HEK293T (cell line): ENCODE measurements at regions not wholly inside any gene's neighbourhood (a gene's known extent, or its start where the extent isn't known, plus 50 kb on each side); places are given as distances from the start of the nearest gene placed in this dataset.

Experiments used
- CTCF ChIA-PET: fragments of 350-600 bp; formaldehyde crosslinking; extraction: SDS; loops from one replicate; lab custom pipeline; 2021; ENCODE audit warnings: antibody characterized with exemption, inconsistent platforms; lab: Yijun Ruan, JAX
- POLR2A ChIA-PET: fragments of 350-600 bp; formaldehyde crosslinking; extraction: SDS; loops from one replicate; lab custom pipeline; 2020; ENCODE audit warnings: antibody characterized with exemption, inconsistent platforms; lab: Yijun Ruan, JAX
- DNase-seq: peaks from one replicate; pipeline ENCODE4 v3.0.0; 2012; ENCODE audit warnings: mixed read lengths; ENCODE audit errors: extremely low spot score
- ARNT ChIP-seq: fragments of 450-650 bp; IDR thresholded peaks from 2 replicates; pipeline ENCODE4 v1.6.1; 2017; ENCODE audit warnings: mild to moderate bottlenecking
- BHLHE40 ChIP-seq: fragments of 450-650 bp; IDR thresholded peaks from 2 replicates; pipeline ENCODE4 v1.6.1; 2016; ENCODE audit warnings: mild to moderate bottlenecking, moderate library complexity, borderline replicate concordance
- CTBP1 ChIP-seq: fragments of 450-650 bp; IDR thresholded peaks from 2 replicates; pipeline ENCODE4 v1.6.1; 2016; ENCODE audit warnings: borderline replicate concordance
- ELF4 ChIP-seq: fragments of 450-650 bp; IDR thresholded peaks from 2 replicates; pipeline ENCODE4 v1.6.1; 2017; ENCODE audit warnings: antibody characterized with exemption
- FOXA1 ChIP-seq: fragments of 450-650 bp; IDR thresholded peaks from 2 replicates; pipeline ENCODE4 v1.6.1; 2016; ENCODE audit warnings: mild to moderate bottlenecking
- FOXK2 ChIP-seq: fragments of 450-650 bp; IDR thresholded peaks from 2 replicates; pipeline ENCODE4 v1.6.1; 2016; ENCODE audit warnings: mild to moderate bottlenecking
- FOXM1 ChIP-seq: fragments of 450-650 bp; IDR thresholded peaks from 2 replicates; pipeline ENCODE4 v1.6.1; 2017; ENCODE audit warnings: mild to moderate bottlenecking, borderline replicate concordance
- HDGF ChIP-seq: fragments of 450-650 bp; IDR thresholded peaks from 2 replicates; pipeline ENCODE4 v1.6.1; 2017; ENCODE audit warnings: antibody characterized with exemption, borderline replicate concordance
- L3MBTL2 ChIP-seq: fragments of 450-650 bp; conservative IDR thresholded peaks from 2 replicates; pipeline ENCODE4 v1.6.1; 2016; ENCODE audit warnings: mild to moderate bottlenecking
- LEF1 ChIP-seq: fragments of 450-650 bp; IDR thresholded peaks from 2 replicates; pipeline ENCODE4 v1.6.1; 2017; ENCODE audit warnings: mild to moderate bottlenecking, borderline replicate concordance
- NFRKB ChIP-seq: fragments of 450-650 bp; IDR thresholded peaks from 2 replicates; pipeline ENCODE4 v1.6.1; 2016; ENCODE audit warnings: mild to moderate bottlenecking, moderate library complexity
- PKNOX1 ChIP-seq: fragments of 450-650 bp; IDR thresholded peaks from 2 replicates; pipeline ENCODE4 v1.6.1; 2016
- SP1 ChIP-seq: fragments of 450-650 bp; IDR thresholded peaks from 2 replicates; pipeline ENCODE4 v1.6.1; 2017
- SUZ12 ChIP-seq: fragments of 450-650 bp; IDR thresholded peaks from 2 replicates; pipeline ENCODE4 v1.6.1; 2016; ENCODE audit warnings: mild to moderate bottlenecking
- TARDBP ChIP-seq: fragments of 450-650 bp; IDR thresholded peaks from 2 replicates; pipeline ENCODE4 v1.6.1; 2016
- ZNF384 ChIP-seq: fragments of 450-650 bp; IDR thresholded peaks from 2 replicates; pipeline ENCODE4 v1.6.1; 2016

GRCh38 chr15:36426691-36427090, 152.7 kb upstream of the CDIN1 start:
- CTCF ChIA-PET, result no interaction called here
- no peak for DNase-seq
- POLR2A ChIA-PET, result no interaction called here
- TF ChIP-seq LEF1 (no peak), ELF4 (no peak), PKNOX1 (no peak), SP1 (no peak)

- ChIA-PET CTCF (interaction anchor here (0.6 kb wide), 1 partner anchor 53 kb away, joined by 3 read pairs; no protein-coding TSS in a partner anchor), POLR2A (no interaction called here)
- DNase-seq, result no peak
- no peak for TF ChIP-seq ELF4
- TF ChIP-seq SUZ12, result no peak
- TF ChIP-seq L3MBTL2, result no peak
- no peak for TF ChIP-seq FOXA1
- TF ChIP-seq CTBP1, result no peak
- no peak for TF ChIP-seq HDGF
Observed at GRCh38 chr15:36428102-36428845, 151.2 kb upstream of the CDIN1 start.

GRCh38 chr15:36429707-36430106, 149.7 kb upstream of the CDIN1 start:
- ChIA-PET CTCF (no interaction called here), POLR2A (no interaction called here)
- TF ChIP-seq LEF1 (no peak), SP1 (no peak), ZNF384 (no peak), CTBP1 (no peak), NFRKB (no peak), PKNOX1 (no peak), L3MBTL2 (no peak), FOXA1 (no peak), TARDBP (no peak), BHLHE40 (no peak), FOXK2 (no peak), FOXM1 (no peak), ELF4 (no peak), ARNT (no peak), SUZ12 (no peak), HDGF (no peak)
- DNase-seq, result no peak

GRCh38 chr15:36430280-36430679, 149.1 kb upstream of the CDIN1 start:
- ChIA-PET POLR2A (no interaction called here), CTCF (no interaction called here)
- DNase-seq, result no peak
- no peak for TF ChIP-seq LEF1
- TF ChIP-seq SP1, result no peak
- TF ChIP-seq BHLHE40, result no peak
- no peak for TF ChIP-seq CTBP1
- TF ChIP-seq PKNOX1, result no peak
- no peak for TF ChIP-seq ELF4
- TF ChIP-seq TARDBP, result no peak
- no peak for TF ChIP-seq NFRKB
- no peak for TF ChIP-seq SUZ12

GRCh38 chr15:36430726-36431265, 148.6 kb upstream of the CDIN1 start:
- POLR2A ChIA-PET, result no interaction called here
- DNase-seq, result no peak
- CTCF ChIA-PET, result no interaction called here
- no peak for TF ChIP-seq L3MBTL2
- no peak for TF ChIP-seq HDGF
- TF ChIP-seq LEF1, result no peak
- no peak for TF ChIP-seq SUZ12
- no peak for TF ChIP-seq FOXM1
- no peak for TF ChIP-seq ARNT
- TF ChIP-seq PKNOX1, result no peak
- TF ChIP-seq FOXA1, result no peak
- TF ChIP-seq FOXK2, result no peak
- TF ChIP-seq TARDBP, result no peak
- TF ChIP-seq ELF4, result no peak
- no peak for TF ChIP-seq CTBP1
- TF ChIP-seq BHLHE40, result no peak

GRCh38 chr15:36432161-36432560, 147.3 kb upstream of the CDIN1 start:
- ChIA-PET CTCF (no interaction called here), POLR2A (no interaction called here)

More at GRCh38 chr15:36432161-36432560, 147.3 kb upstream of the CDIN1 start:
- no peak for DNase-seq
- TF ChIP-seq FOXM1 (no peak), CTBP1 (no peak), SP1 (no peak), SUZ12 (no peak), BHLHE40 (no peak), NFRKB (no peak)
